ENCODE measurements at regions not wholly inside any gene's neighbourhood (a gene's known extent, or its start where the extent isn't known, plus 50 kb on each side); places are given as distances from the start of the nearest gene placed in this dataset.

DNA sequence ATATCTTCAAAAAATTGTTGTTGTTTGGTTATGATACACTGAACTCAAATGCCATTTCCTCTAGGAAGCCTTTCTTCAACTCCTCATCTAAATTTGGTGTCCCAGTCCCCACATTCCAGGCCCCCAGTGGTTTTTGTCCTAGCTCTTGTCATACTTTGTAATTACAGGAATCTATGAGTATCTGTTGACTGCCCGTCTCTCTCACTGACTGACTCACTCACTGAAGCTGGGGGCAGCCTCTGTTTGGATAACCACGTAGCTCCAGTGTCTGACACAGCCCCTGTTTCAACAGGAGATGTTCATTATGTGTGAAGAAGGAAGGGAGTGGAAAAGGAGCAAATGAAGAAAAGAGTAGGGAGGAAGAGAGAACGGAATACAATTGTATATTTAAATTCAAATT is 284.1 kb upstream of the TENM3 start:
- DNase-seq (ENCODE audit: low read depth, low spot score): peak; percentile 83
- in situ Hi-C loops (cut with HindIII; ENCODE audit: low sequenced_read_pairs): no loop called here
- TF ChIP-seq, protein P1, sequence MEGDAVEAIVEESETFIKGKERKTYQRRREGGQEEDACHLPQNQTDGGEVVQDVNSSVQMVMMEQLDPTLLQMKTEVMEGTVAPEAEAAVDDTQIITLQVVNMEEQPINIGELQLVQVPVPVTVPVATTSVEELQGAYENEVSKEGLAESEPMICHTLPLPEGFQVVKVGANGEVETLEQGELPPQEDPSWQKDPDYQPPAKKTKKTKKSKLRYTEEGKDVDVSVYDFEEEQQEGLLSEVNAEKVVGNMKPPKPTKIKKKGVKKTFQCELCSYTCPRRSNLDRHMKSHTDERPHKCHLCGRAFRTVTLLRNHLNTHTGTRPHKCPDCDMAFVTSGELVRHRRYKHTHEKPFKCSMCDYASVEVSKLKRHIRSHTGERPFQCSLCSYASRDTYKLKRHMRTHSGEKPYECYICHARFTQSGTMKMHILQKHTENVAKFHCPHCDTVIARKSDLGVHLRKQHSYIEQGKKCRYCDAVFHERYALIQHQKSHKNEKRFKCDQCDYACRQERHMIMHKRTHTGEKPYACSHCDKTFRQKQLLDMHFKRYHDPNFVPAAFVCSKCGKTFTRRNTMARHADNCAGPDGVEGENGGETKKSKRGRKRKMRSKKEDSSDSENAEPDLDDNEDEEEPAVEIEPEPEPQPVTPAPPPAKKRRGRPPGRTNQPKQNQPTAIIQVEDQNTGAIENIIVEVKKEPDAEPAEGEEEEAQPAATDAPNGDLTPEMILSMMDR (IDR thresholded peaks at IDR 0.05; ENCODE audit: low read depth, low read length): no peak

DNA sequence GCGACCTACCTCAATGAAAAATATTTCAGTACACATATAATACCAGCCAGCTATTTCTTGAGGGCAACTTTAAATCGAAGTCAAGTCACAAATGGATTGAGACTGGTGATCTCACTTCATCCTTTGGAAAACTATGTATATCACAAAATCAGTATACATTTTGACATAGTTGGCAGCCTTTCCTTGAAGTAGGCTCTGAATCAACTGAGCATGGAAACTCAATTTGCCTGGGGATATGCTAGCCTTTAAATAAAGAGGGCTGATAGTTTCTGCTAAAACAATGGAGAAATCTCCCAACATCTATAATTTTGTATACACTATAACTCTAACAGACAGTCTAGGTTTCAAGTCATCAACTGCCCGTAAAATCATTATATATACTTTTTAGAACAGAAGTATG is 282.8 kb upstream of the TENM3 start:
- in situ Hi-C loops (cut with HindIII; ENCODE audit: low sequenced_read_pairs): no loop called here
- H3K4me3 ChIP-seq (ENCODE audit: low read depth, low read length): no peak overlapping the region
- no peak for DNase-seq (ENCODE audit: low read depth, low spot score)
- TF ChIP-seq, protein P1 (IDR thresholded peaks at IDR 0.05; ENCODE audit: low read depth, low read length): no peak

More for the DNA sequence above, 284.1 kb upstream of the TENM3 start:
- H3K4me3 ChIP-seq (ENCODE audit: low read depth, low read length): no peak overlapping the region

DNA sequence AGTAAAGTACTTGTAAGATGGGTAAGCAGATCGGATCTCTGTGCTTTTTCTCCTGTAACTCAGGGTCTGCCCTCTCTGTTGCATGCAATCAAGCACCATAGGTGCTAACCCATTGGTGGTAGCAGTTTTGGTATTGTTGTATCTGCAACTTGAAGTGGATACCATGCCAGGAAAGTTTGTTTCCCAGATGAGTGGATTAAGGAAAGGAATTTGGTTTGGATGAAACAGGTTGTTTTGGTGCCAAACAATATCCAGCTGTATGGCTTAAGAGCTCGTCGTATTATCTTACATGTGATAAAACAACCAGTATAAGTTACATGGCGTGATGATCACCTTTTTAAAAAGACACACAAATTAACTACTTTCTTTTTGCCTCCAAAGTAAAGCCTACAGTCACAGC is 280.9 kb upstream of the TENM3 start:
- in situ Hi-C loops (cut with HindIII; ENCODE audit: low sequenced_read_pairs): no loop called here
- TF ChIP-seq, protein P1 (IDR thresholded peaks at IDR 0.05; ENCODE audit: low read depth, low read length): no peak
- no peak for DNase-seq (ENCODE audit: low read depth, low spot score)
- H3K4me3 ChIP-seq (ENCODE audit: low read depth, low read length): no peak overlapping the region

DNA sequence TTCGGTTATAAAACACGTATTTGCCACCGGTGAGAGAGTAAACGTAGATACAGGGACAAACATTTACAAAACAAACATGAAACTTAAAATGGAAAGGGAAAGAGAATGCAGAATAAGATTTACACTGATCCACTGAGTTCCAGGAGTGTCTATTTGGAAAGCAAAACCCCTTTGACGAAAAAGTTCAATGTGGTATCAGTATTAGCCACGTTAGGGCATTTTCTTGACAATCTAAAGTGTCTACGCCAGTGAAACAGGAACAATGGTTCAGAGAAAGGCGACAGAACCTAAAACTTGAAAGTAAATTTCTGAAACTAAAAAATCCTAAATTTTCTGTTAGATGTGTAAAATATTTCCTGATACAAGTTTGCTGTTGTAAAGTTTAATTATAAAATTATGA is 278.5 kb upstream of the TENM3 start:
- in situ Hi-C loops (cut with HindIII; ENCODE audit: low sequenced_read_pairs): no loop called here
- TF ChIP-seq, protein P1 (IDR thresholded peaks at IDR 0.05; ENCODE audit: low read depth, low read length): no peak
- no peak for DNase-seq (ENCODE audit: low read depth, low spot score)
- H3K4me3 ChIP-seq (ENCODE audit: low read depth, low read length): no peak overlapping the region

DNA sequence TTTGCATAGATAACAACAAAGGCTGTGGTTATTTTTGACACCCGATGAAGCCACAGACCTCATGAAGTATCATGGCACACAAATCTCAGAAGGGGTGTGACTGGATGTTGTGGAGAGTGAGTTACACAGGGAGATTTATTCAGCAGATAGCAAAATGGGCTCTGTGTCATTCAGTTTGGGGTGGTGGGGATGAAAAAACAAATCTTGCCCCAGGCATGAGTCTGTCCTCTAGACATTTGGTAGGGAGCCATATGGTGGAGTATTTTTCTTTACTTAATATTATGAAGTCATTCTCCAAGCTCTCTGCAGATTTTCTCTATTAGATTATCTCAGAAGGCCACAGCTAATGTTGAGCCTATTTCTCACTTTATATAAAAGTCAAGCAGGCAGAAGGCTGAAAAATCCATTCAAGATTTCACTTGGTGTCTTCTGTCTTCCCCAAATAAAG is 277.1 kb upstream of the TENM3 start:
- H3K4me3 ChIP-seq (ENCODE audit: low read depth, low read length): no peak overlapping the region
- TF ChIP-seq, protein P1 (IDR thresholded peaks at IDR 0.05; ENCODE audit: low read depth, low read length): no peak
- peak; percentile 53 for DNase-seq (ENCODE audit: low read depth, low spot score)
- in situ Hi-C loops (cut with HindIII; ENCODE audit: low sequenced_read_pairs): no loop called here

DNA sequence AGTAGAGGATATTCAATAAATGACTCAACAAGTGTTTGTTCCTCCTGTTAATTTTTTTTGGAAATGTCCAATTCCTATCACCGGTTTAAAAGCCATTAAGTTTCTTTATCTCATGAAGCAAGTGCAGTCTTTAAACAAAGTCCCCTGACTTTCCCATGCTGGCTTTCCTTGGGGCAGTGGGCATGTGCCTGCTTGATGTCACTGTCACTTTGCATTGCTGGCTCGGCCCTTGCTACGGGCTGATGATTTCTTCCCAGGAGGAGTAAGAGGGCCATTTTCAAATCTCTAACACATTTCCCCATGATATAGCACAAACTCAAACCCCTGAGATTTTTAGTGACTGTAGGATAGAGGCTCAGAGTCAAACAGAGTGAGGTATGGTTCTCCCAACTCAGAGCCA is 275.8 kb upstream of the TENM3 start:
- TF ChIP-seq, protein P1 (IDR thresholded peaks at IDR 0.05; ENCODE audit: low read depth, low read length): no peak
- in situ Hi-C loops (cut with HindIII; ENCODE audit: low sequenced_read_pairs): no loop called here
- H3K4me3 ChIP-seq (ENCODE audit: low read depth, low read length): no peak overlapping the region
- no peak for DNase-seq (ENCODE audit: low read depth, low spot score)

DNA sequence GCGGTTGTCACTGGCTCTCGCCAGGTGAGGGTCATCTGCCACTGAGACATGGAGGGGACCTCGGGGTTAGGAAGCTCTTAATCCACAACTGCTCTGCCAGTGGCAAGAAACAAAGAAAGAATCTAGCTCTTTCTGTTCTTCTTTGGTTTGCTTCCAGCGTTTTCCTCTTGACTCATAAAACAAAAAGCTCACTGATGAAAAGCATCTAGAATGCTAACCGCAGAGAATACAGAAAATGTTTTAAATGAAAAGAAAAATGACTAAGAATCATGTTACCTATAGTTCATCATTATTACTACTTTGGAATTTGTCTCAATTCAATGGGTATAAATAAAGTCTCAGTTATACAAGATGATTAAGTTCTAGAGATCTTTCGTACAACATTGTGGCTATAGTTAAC is 274.8 kb upstream of the TENM3 start:
- in situ Hi-C loops (cut with HindIII; ENCODE audit: low sequenced_read_pairs): no loop called here
- peak; percentile 83 for DNase-seq (ENCODE audit: low read depth, low spot score)
- TF ChIP-seq, protein P1 (IDR thresholded peaks at IDR 0.05; ENCODE audit: low read depth, low read length): no peak
- no peak overlapping the region for H3K4me3 ChIP-seq (ENCODE audit: low read depth, low read length)

Data from astrocyte of the spinal cord (primary cell).